ENCODE measurements at regions not wholly inside any gene's neighbourhood (a gene's known extent, or its start where the extent isn't known, plus 50 kb on each side); places are given as distances from the start of the nearest gene placed in this dataset.

DNA sequence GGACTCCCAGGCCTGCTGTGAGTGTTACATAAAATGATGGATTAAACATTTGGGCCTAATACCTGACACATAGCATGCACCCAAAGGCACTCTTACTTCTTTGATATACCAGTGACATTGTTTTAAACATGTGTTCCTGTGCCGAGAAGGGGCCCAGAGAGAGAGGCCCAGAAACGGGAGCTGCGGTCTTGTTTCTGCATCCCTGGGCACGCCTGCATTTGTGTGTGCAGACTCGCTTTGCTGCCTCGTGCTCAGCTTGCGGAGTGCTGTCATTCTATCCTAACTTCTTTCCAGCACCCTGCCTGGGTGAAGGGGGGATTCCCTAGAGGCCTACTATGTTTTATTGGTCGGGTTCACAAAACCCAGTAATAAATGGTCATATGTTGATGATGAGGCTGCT, 666.2 kb upstream of the HS6ST1 start:
- Histone ChIP-seq H3F3A (ENCODE audit: control insufficient read depth, insufficient read depth) (no peaks in the 10 kb centered on the region), H3K27ac (ENCODE audit: low read depth, low read length) (no peak overlapping the region), H4K20me1 (ENCODE audit: control insufficient read depth, insufficient read depth, low read depth, low read length) (no peaks in the 10 kb centered on the region), H3K9me3 (ENCODE audit: control insufficient read depth, insufficient read depth, low read length) (no peaks in the 10 kb centered on the region), H3K4me3 (ENCODE audit: low read length) (no peak overlapping the region), H3K4me2 (ENCODE audit: low read length) (no peak overlapping the region), H3K79me2 (ENCODE audit: control insufficient read depth, low read length) (no peaks in the 10 kb centered on the region), H3K9me2 (replicated peaks; ENCODE audit: control insufficient read depth, low read length) (no peaks in the 10 kb centered on the region; the same call in 1 of the 2 replicates), H3K36me3 (ENCODE audit: control insufficient read depth, low read length) (no peaks in the 10 kb centered on the region), H3K4me1 (ENCODE audit: control insufficient read depth, low read length) (no peaks in the 10 kb centered on the region), H3K27me3 (ENCODE audit: control insufficient read depth, low read length) (peaks cover 7% of the 10 kb centered on the region; the same call in 1 of the 2 replicates)
- no peak for TF ChIP-seq EZH2phosphoT487 (IDR thresholded peaks at IDR 0.05; ENCODE audit: borderline replicate concordance, low read length)
- TF ChIP-seq, protein P1, sequence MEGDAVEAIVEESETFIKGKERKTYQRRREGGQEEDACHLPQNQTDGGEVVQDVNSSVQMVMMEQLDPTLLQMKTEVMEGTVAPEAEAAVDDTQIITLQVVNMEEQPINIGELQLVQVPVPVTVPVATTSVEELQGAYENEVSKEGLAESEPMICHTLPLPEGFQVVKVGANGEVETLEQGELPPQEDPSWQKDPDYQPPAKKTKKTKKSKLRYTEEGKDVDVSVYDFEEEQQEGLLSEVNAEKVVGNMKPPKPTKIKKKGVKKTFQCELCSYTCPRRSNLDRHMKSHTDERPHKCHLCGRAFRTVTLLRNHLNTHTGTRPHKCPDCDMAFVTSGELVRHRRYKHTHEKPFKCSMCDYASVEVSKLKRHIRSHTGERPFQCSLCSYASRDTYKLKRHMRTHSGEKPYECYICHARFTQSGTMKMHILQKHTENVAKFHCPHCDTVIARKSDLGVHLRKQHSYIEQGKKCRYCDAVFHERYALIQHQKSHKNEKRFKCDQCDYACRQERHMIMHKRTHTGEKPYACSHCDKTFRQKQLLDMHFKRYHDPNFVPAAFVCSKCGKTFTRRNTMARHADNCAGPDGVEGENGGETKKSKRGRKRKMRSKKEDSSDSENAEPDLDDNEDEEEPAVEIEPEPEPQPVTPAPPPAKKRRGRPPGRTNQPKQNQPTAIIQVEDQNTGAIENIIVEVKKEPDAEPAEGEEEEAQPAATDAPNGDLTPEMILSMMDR (IDR thresholded peaks at IDR 0.05; ENCODE audit: low read depth, low read length, poor library complexity, severe bottlenecking), result no peak

DNA sequence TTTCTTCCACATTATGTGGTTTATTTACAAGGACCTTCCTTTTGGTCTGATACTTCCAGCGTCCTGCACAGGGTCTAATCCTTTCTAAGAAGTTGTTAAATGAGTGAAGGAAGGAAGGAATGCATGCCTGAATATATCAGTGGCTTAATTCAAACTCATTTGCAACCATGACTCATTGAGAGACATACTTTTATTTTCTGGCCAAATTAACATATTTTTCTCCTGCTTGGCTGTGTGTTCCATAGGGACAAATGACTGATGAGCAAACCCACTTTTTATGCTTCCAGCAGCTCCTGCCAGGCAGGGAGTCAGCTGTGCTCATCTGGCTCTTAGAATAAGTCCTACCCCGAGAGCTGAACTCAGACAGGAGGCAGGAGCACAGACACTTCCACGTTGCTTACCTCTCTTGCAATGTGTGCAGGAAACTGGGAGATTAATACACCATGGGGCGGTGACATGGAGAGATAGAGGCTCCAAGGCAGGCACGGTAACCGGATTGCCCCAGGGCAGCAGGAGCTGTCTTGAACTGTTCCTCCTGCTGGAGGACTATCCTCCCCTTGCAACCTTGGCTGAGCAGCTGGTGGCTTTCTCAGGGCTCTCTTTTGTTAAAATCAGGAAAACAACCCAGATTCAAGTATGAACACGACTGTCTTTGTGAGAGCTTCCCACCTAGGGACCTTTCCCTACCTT, 667.5 kb upstream of the HS6ST1 start:
- Histone ChIP-seq H3K79me2 (ENCODE audit: control insufficient read depth, low read length) (no peaks in the 10 kb centered on the region), H3K4me3 (ENCODE audit: low read length) (no peak overlapping the region), H3K9me2 (replicated peaks; ENCODE audit: control insufficient read depth, low read length) (no peaks in the 10 kb centered on the region; the same call in 1 of the 2 replicates), H3K36me3 (ENCODE audit: control insufficient read depth, low read length) (no peaks in the 10 kb centered on the region), H3K27me3 (ENCODE audit: control insufficient read depth, low read length) (peaks cover 7% of the 10 kb centered on the region; the same call in 1 of the 2 replicates), H3K27ac (ENCODE audit: low read depth, low read length) (no peak overlapping the region), H3F3A (ENCODE audit: control insufficient read depth, insufficient read depth) (no peaks in the 10 kb centered on the region), H3K9me3 (ENCODE audit: control insufficient read depth, insufficient read depth, low read length) (no peaks in the 10 kb centered on the region), H3K4me2 (ENCODE audit: low read length) (no peak overlapping the region), H3K4me1 (ENCODE audit: control insufficient read depth, low read length) (no peaks in the 10 kb centered on the region), H4K20me1 (ENCODE audit: control insufficient read depth, insufficient read depth, low read depth, low read length) (no peaks in the 10 kb centered on the region)
- TF ChIP-seq, protein P1 (IDR thresholded peaks at IDR 0.05; ENCODE audit: low read depth, low read length, poor library complexity, severe bottlenecking), result no peak
- TF ChIP-seq EZH2phosphoT487 (IDR thresholded peaks at IDR 0.05; ENCODE audit: borderline replicate concordance, low read length), result no peak

DNA sequence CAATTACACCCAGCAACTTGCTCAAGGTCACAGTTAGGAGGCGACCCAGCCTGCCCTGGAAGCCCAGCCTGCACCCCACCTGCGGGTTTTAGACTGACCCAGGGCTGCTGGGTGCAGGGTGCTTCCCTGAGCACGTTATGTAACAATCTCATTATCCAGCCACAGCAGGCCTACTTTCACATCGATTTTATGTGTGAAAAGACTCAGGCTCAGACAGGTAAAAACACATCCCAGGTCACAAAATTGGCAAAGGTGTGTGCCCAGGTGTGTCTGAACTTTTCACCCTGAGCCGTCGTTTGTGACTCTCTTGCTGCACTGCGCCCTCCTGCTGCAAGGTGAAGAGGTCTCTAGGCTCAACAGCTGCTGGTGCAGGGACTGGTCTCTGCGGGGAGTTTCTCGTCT, 668.2 kb upstream of the HS6ST1 start:
- Histone ChIP-seq H4K20me1 (ENCODE audit: control insufficient read depth, insufficient read depth, low read depth, low read length) (no peaks in the 10 kb centered on the region), H3K27me3 (ENCODE audit: control insufficient read depth, low read length) (peaks cover 9% of the 10 kb centered on the region; the same call in 1 of the 2 replicates), H3K4me1 (ENCODE audit: control insufficient read depth, low read length) (no peaks in the 10 kb centered on the region), H3K4me2 (ENCODE audit: low read length) (no peak overlapping the region), H3K9me3 (ENCODE audit: control insufficient read depth, insufficient read depth, low read length) (no peaks in the 10 kb centered on the region), H3K9me2 (replicated peaks; ENCODE audit: control insufficient read depth, low read length) (no peaks in the 10 kb centered on the region; the same call in 1 of the 2 replicates), H3K36me3 (ENCODE audit: control insufficient read depth, low read length) (no peaks in the 10 kb centered on the region), H3F3A (ENCODE audit: control insufficient read depth, insufficient read depth) (no peaks in the 10 kb centered on the region), H3K27ac (ENCODE audit: low read depth, low read length) (no peak overlapping the region), H3K79me2 (ENCODE audit: control insufficient read depth, low read length) (no peaks in the 10 kb centered on the region), H3K4me3 (ENCODE audit: low read length) (no peak overlapping the region)
- TF ChIP-seq EZH2phosphoT487 (IDR thresholded peaks at IDR 0.05; ENCODE audit: borderline replicate concordance, low read length), result no peak
- TF ChIP-seq, protein P1 (IDR thresholded peaks at IDR 0.05; ENCODE audit: low read depth, low read length, poor library complexity, severe bottlenecking), result no peak

All from DOHH2 (cell line).